Dermis microvascular lymphatic vessel endothelial cell (primary cell): ENCODE measurements at regions not wholly inside any gene's neighbourhood (a gene's known extent, or its start where the extent isn't known, plus 50 kb on each side); places are given as distances from the start of the nearest gene placed in this dataset.

Source experiments
- DNase-seq, 2 donors: peaks; one replicate each; pipeline versions ENCODE4 v3.0.0 to v3.0.0-alpha.2; 2010; ENCODE audit warnings: low read depth in 2 of 2

- no peak for DNase-seq
Observed at GRCh38 chr9:127553793-127554192, 58.3 kb upstream of the STXBP1 start.

- DNase-seq = peak; percentile 47 to 66
Observed at GRCh38 chr9:127554966-127555839, 56.9 kb upstream of the STXBP1 start.

GRCh38 chr9:127555840-127556820, 55.9 kb upstream of the STXBP1 start:
- DNase-seq = peak in 1 of 2 donors; percentile 89

- DNase-seq = no peak
Observed at GRCh38 chr9:127556871-127557270, 55.2 kb upstream of the STXBP1 start.

- DNase-seq = peak in 1 of 2 donors; percentile 32
Observed at GRCh38 chr9:127557466-127557869, 54.6 kb upstream of the STXBP1 start.

GRCh38 chr9:127557998-127558546, 54.0 kb upstream of the STXBP1 start:
- no peak for DNase-seq

- DNase-seq = no peak
Observed at GRCh38 chr9:127558581-127559246, 53.4 kb upstream of the STXBP1 start.

- no peak for DNase-seq
Observed at GRCh38 chr9:127559247-127559680, 52.8 kb upstream of the STXBP1 start.

- DNase-seq = peak in 1 of 2 donors; percentile 89
Observed at GRCh38 chr9:127561491-127562278, 50.4 kb upstream of the STXBP1 start.
